Body of pancreas (tissue), 4 donors: ENCODE measurements at regions not wholly inside any gene's neighbourhood (a gene's known extent, or its start where the extent isn't known, plus 50 kb on each side); places are given as distances from the start of the nearest gene placed in this dataset.
A peak's percentile ranks its signal among the peaks of the same experiment; 100 is the strongest.
"Not testable (repeated sequence)": the region's sequence is repeated elsewhere in the genome, so short reads cannot be mapped to it uniquely, and the experiment has no call there.

Experiments used
- ATAC-seq: fragments of 150-250 bp; one replicate; pipeline ENCODE4 v1.9.1; 2016
- DNase-seq, 4 donors: peaks; one replicate each; pipeline ENCODE4 v3.0.0-alpha.2; 2019
- H3K27ac ChIP-seq, 4 donors: fragments of 200-600 bp; sonication (generic); 1 replicate in 3 of 4; 2 replicates in 1 of 4; pipeline versions ENCODE4 v1.5.1 to v1.6.1; 2016 to 2019; ENCODE audit warnings: mild to moderate bottlenecking in 1 of 4, mixed read lengths in 1 of 4, moderate library complexity in 1 of 4
- H3K27me3 ChIP-seq, 2 donors: fragments of 200-600 bp; sonication (generic); one replicate each; pipeline ENCODE4 v1.6.0; 2016; ENCODE audit warnings: mild to moderate bottlenecking in 1 of 2
- H3K36me3 ChIP-seq, 2 donors: fragments of 200-600 bp; sonication (generic); replicated peaks in 1 of 2; 2 replicates each; pipeline ENCODE4 v1.5.1; 2016; ENCODE audit warnings: low read depth in 2 of 2; ENCODE audit not compliant: insufficient read depth in 1 of 2
- H3K4me1 ChIP-seq: fragments of 200-600 bp; sonication (generic); one replicate; pipeline ENCODE4 v1.6.0; 2016
- H3K4me3 ChIP-seq, 2 donors: fragments of 200-600 bp; sonication (generic); 1 replicate in 1 of 2; 2 replicates in 1 of 2; pipeline ENCODE4 v1.5.1; 2016 to 2019
- H3K9me3 ChIP-seq, 3 donors: fragments of 200-600 bp; sonication (generic); 1 replicate in 2 of 3; 2 replicates in 1 of 3; pipeline ENCODE4 v1.5.1; 2016
- CTCF ChIP-seq, 7 experiments: fragments of 450-650 bp in 4 of 7; fragments of 200-600 bp in 3 of 7; sonication (generic) in 3 of 7; IDR thresholded peaks; one replicate each; pipeline ENCODE4 v1.5.1; 2016 to 2019; ENCODE audit warnings: antibody characterized with exemption in 7 of 7
- POLR2A ChIP-seq, 3 donors: fragments of 450-650 bp; IDR thresholded peaks; one replicate each; pipeline ENCODE4 v1.6.1; 2016; ENCODE audit warnings: antibody characterized with exemption in 3 of 3, mild to moderate bottlenecking in 2 of 3
- WGBS, 2 donors: methylation state at CpG; one replicate each; pipeline ENCODE4 v1.1.5; 2017; 5-methylcytosine and 5-hydroxymethylcytosine counted together
- intact Hi-C: fragments of 100-400 bp; cut with DNase I; formaldehyde crosslinking; loops from one replicate; pipeline ENCODE4 v1.15.1; 2023

GRCh38 chr15:44833081-44833480 lies 96.8 kb downstream of the TRIM69 start:
- H3K9me3 ChIP-seq, intact Hi-C loops, H3K27me3 ChIP-seq, H3K4me3 ChIP-seq, H3K36me3 ChIP-seq: not testable (repeated sequence)
- H3K4me1 ChIP-seq: peaks cover 44% of the 10 kb centered on the region
- peak overlapping the region in 1 of 4 donors; percentile 60 for H3K27ac ChIP-seq
- WGBS, 2 donors: 38% methylated on average over 5 of the region's 5 CpGs
- ATAC-seq (peak; percentile 17), DNase-seq (peak; percentile 18 to 50 (median 28))

- DNase-seq, H3K27ac ChIP-seq, ATAC-seq, H3K36me3 ChIP-seq, H3K9me3 ChIP-seq, H3K27me3 ChIP-seq, H3K4me3 ChIP-seq, intact Hi-C loops: not testable (repeated sequence)
- 91 to 94% methylated on average over 3 of the region's 4 CpGs for WGBS, 2 donors
- H3K4me1 ChIP-seq: peaks cover 41% of the 10 kb centered on the region
Measured at GRCh38 chr15:44833761-44834160, 97.4 kb downstream of the TRIM69 start.

GRCh38 chr15:44835082-44835481 lies 98.8 kb downstream of the TRIM69 start:
- ATAC-seq, DNase-seq, H3K27ac ChIP-seq, H3K4me3 ChIP-seq, H3K27me3 ChIP-seq, H3K36me3 ChIP-seq, intact Hi-C loops, H3K9me3 ChIP-seq: not testable (repeated sequence)
- 94 to 99% methylated on average over 4 to 5 of the region's 5 CpGs for WGBS, 2 donors
- H3K4me1 ChIP-seq: peaks cover 28% of the 10 kb centered on the region

GRCh38 chr15:44836094-44836493 lies 99.8 kb downstream of the TRIM69 start:
- WGBS, 2 donors: 78 to 84% methylated on average over 4 of the region's 4 CpGs
- no peak overlapping the region for H3K4me3 ChIP-seq
- TF ChIP-seq POLR2A (IDR thresholded peaks at IDR 0.05) (no peak), CTCF (IDR thresholded peaks at IDR 0.05) (no peak)
- H3K27me3 ChIP-seq: no peaks in the 10 kb centered on the region
- no peaks in the 10 kb centered on the region for H3K36me3 ChIP-seq
- ATAC-seq (no peak), DNase-seq (no peak)
- H3K27ac ChIP-seq: no peak overlapping the region
- intact Hi-C loops: no loop called here
- H3K4me1 ChIP-seq: peaks cover 18% of the 10 kb centered on the region
- H3K9me3 ChIP-seq: no peaks in the 10 kb centered on the region

GRCh38 chr15:44838929-44839328 lies 102.6 kb downstream of the TRIM69 start:
- H3K27ac ChIP-seq, intact Hi-C loops, H3K9me3 ChIP-seq, H3K4me3 ChIP-seq, H3K36me3 ChIP-seq, DNase-seq, H3K4me1 ChIP-seq, ATAC-seq, H3K27me3 ChIP-seq: not testable (repeated sequence)
- 68 to 77% methylated on average over 3 of the region's 3 CpGs for WGBS, 2 donors

- H3K36me3 ChIP-seq, H3K9me3 ChIP-seq, H3K4me1 ChIP-seq, H3K27me3 ChIP-seq, intact Hi-C loops, H3K4me3 ChIP-seq: not testable (repeated sequence)
- peak overlapping the region in 1 of 4 donors; percentile 10 for H3K27ac ChIP-seq
- DNase-seq (peak in 3 of 4 donors; percentile 17 to 57 (median 40)), ATAC-seq (peak; percentile 45)
- 38% methylated on average over 4 of the region's 4 CpGs for WGBS, 2 donors
Measured at GRCh38 chr15:44841762-44842161, 105.4 kb downstream of the TRIM69 start.

GRCh38 chr15:44842883-44843282 lies 106.6 kb downstream of the TRIM69 start:
- ATAC-seq, H3K4me1 ChIP-seq, H3K9me3 ChIP-seq, H3K27me3 ChIP-seq, H3K36me3 ChIP-seq, H3K4me3 ChIP-seq, intact Hi-C loops: not testable (repeated sequence)
- peak overlapping the region in 2 of 4 donors; percentile 30 to 34 for H3K27ac ChIP-seq
- peak; percentile 58 to 88 (median 64) for DNase-seq
- whole genome bisulfite sequencing, 2 donors: 37 to 57% methylated on average over 6 of the region's 6 CpGs

- intact Hi-C loops, H3K4me3 ChIP-seq, H3K36me3 ChIP-seq, DNase-seq, H3K9me3 ChIP-seq, H3K4me1 ChIP-seq, H3K27ac ChIP-seq, ATAC-seq, H3K27me3 ChIP-seq: not testable (repeated sequence)
- 96 to 100% methylated on average over 2 of the region's 2 CpGs for WGBS, 2 donors
Measured at GRCh38 chr15:44844936-44845335, 108.6 kb downstream of the TRIM69 start.

GRCh38 chr15:44846156-44846555 lies 109.8 kb downstream of the TRIM69 start:
- H3K4me3 ChIP-seq, H3K9me3 ChIP-seq, intact Hi-C loops, H3K27me3 ChIP-seq, H3K27ac ChIP-seq, DNase-seq, H3K4me1 ChIP-seq, H3K36me3 ChIP-seq, ATAC-seq: not testable (repeated sequence)
- WGBS, 2 donors: 100% methylated on average over 1 of the region's 1 CpG; no CpG with 5 or more reads in 1 of the 2 donors

GRCh38 chr15:44847555-44847954 lies 108.9 kb upstream of the TERB2 start:
- peak; percentile 47 for ATAC-seq
- H3K36me3 ChIP-seq, H3K4me1 ChIP-seq, H3K9me3 ChIP-seq, H3K4me3 ChIP-seq, DNase-seq, H3K27me3 ChIP-seq, intact Hi-C loops, H3K27ac ChIP-seq: not testable (repeated sequence)
- WGBS, 2 donors: no CpG with 5 or more reads among the region's 2 CpGs

- intact Hi-C loops, ATAC-seq, H3K36me3 ChIP-seq, H3K27ac ChIP-seq, DNase-seq, H3K9me3 ChIP-seq, H3K4me3 ChIP-seq, H3K27me3 ChIP-seq: not testable (repeated sequence)
- 77 to 78% methylated on average over 5 of the region's 5 CpGs for WGBS, 2 donors
- peaks cover 15% of the 10 kb centered on the region for H3K4me1 ChIP-seq
Measured at GRCh38 chr15:44848859-44849258, 107.6 kb upstream of the TERB2 start.
